ENCODE measurements at regions not wholly inside any gene's neighbourhood (a gene's known extent, or its start where the extent isn't known, plus 50 kb on each side); places are given as distances from the start of the nearest gene placed in this dataset.

DNA sequence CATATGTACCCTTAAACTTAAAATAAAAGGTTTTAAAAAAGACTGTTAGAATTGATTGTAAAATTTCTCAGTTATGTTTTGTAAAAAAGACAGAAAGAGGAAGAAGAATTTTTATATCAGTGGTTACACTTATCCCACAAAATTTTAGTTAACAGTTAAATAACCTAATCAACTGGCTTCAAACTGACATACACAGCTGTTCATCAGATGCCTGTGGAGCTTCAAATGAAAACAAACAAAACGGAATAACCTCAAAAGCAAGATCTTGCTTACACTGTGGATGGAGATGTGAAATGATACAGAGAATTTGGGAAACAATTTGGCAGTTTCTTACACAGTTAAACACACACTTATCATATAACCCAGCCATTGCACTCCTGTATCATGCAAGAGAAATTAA is 521.0 kb downstream of the ETS1 start:
- Histone ChIP-seq H3K36me3 (ENCODE audit: control insufficient read depth, low read length) (no peaks in the 10 kb centered on the region), H3K4me2 (ENCODE audit: low read length) (no peak overlapping the region), H3K4me1 (ENCODE audit: control insufficient read depth, low read length) (no peaks in the 10 kb centered on the region), H3K27me3 (ENCODE audit: control insufficient read depth, low read length) (no peaks in the 10 kb centered on the region), H3K9me3 (ENCODE audit: control insufficient read depth, insufficient read depth, low read length) (no peaks in the 10 kb centered on the region), H3K79me2 (ENCODE audit: control insufficient read depth, low read length) (no peaks in the 10 kb centered on the region), H4K20me1 (ENCODE audit: control insufficient read depth, insufficient read depth, low read depth, low read length) (no peaks in the 10 kb centered on the region), H3K27ac (ENCODE audit: low read depth, low read length) (no peak overlapping the region), H3F3A (ENCODE audit: control insufficient read depth, insufficient read depth) (no peaks in the 10 kb centered on the region), H3K9me2 (replicated peaks; ENCODE audit: control insufficient read depth, low read length) (no peaks in the 10 kb centered on the region), H3K4me3 (ENCODE audit: low read length) (no peak overlapping the region)
- TF ChIP-seq, protein P1, sequence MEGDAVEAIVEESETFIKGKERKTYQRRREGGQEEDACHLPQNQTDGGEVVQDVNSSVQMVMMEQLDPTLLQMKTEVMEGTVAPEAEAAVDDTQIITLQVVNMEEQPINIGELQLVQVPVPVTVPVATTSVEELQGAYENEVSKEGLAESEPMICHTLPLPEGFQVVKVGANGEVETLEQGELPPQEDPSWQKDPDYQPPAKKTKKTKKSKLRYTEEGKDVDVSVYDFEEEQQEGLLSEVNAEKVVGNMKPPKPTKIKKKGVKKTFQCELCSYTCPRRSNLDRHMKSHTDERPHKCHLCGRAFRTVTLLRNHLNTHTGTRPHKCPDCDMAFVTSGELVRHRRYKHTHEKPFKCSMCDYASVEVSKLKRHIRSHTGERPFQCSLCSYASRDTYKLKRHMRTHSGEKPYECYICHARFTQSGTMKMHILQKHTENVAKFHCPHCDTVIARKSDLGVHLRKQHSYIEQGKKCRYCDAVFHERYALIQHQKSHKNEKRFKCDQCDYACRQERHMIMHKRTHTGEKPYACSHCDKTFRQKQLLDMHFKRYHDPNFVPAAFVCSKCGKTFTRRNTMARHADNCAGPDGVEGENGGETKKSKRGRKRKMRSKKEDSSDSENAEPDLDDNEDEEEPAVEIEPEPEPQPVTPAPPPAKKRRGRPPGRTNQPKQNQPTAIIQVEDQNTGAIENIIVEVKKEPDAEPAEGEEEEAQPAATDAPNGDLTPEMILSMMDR (IDR thresholded peaks at IDR 0.05; ENCODE audit: low read depth, low read length, poor library complexity, severe bottlenecking), result no peak
- no peak for TF ChIP-seq EZH2phosphoT487 (IDR thresholded peaks at IDR 0.05; ENCODE audit: borderline replicate concordance, low read length)

DNA sequence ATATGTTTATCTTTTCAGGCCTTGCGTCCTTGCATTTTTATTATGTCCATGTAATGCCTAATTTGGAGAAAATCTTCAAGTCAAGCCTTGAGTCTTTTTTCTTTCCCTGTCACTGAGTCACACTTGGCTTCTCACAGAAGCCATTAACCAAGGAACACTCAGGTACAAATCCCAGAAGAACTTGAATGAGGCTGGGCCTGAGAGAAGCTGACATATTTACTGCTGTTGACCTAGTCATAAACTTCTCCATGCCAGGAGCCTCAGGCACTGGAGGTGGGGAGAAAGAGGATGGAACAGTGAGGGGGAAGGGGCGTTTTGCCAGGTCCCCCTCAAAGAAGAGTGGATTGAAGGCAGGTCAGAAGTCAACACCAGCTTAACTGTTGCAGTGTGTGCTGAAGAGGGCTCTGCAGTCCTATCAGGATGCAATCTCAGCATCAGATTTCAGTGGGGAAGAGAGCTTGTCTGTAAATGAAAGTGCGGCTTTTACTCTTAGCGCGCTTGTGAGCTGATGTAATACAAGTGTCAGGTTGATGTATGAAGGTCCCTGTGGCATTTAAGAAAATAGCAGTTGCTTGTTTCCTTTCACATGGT is 526.0 kb downstream of the ETS1 start:
- H3K4me2 ChIP-seq (ENCODE audit: low read length), result no peak overlapping the region
- TF ChIP-seq, protein P1 (IDR thresholded peaks at IDR 0.05; ENCODE audit: low read depth, low read length, poor library complexity, severe bottlenecking), result no peak
- TF ChIP-seq EZH2phosphoT487 (IDR thresholded peaks at IDR 0.05; ENCODE audit: borderline replicate concordance, low read length), result no peak
- H3K27ac ChIP-seq (ENCODE audit: low read depth, low read length), result no peak overlapping the region

DNA sequence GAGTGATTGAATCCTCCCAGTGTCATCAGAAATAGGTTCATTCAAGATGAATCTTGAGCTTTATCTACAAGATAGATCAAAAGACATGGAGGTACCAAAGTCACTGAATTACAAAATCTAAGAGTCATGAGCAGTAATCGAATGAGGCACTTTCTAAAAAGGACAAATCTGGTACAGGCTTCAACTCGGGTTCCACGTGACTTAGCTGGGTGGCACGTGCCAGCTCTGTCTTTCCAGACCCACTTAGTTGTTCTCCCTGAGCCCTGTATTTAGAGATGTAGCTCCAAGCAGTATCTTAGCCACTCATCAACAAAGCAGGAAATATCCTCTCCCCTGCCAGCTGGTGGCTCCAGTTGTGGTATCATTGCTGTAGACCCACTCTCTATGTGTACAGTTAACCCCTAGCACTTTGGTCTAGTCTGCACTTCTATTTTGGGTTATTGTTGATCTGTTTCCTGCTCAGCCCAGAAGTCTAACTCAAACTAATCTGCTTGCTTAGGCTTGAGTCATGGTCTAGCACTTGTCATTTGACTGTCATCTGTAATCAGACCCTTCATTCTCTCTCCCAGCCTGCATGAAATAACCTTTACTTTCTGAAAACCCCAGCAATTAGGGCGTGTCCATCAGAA is 528.7 kb downstream of the ETS1 start:
- Histone ChIP-seq H3K4me1 (ENCODE audit: control insufficient read depth, low read length) (no peaks in the 10 kb centered on the region), H3K9me2 (replicated peaks; ENCODE audit: control insufficient read depth, low read length) (no peaks in the 10 kb centered on the region), H3F3A (ENCODE audit: control insufficient read depth, insufficient read depth) (no peaks in the 10 kb centered on the region), H3K4me3 (ENCODE audit: low read length) (no peak overlapping the region), H3K27ac (ENCODE audit: low read depth, low read length) (no peak overlapping the region), H3K4me2 (ENCODE audit: low read length) (no peak overlapping the region), H3K9me3 (ENCODE audit: control insufficient read depth, insufficient read depth, low read length) (no peaks in the 10 kb centered on the region), H3K36me3 (ENCODE audit: control insufficient read depth, low read length) (no peaks in the 10 kb centered on the region), H3K79me2 (ENCODE audit: control insufficient read depth, low read length) (no peaks in the 10 kb centered on the region), H3K27me3 (ENCODE audit: control insufficient read depth, low read length) (peaks cover 9% of the 10 kb centered on the region), H4K20me1 (ENCODE audit: control insufficient read depth, insufficient read depth, low read depth, low read length) (no peaks in the 10 kb centered on the region)
- no peak for TF ChIP-seq EZH2phosphoT487 (IDR thresholded peaks at IDR 0.05; ENCODE audit: borderline replicate concordance, low read length)
- TF ChIP-seq, protein P1 (IDR thresholded peaks at IDR 0.05; ENCODE audit: low read depth, low read length, poor library complexity, severe bottlenecking), result no peak

More for the DNA sequence above, 526.0 kb downstream of the ETS1 start:
- Histone ChIP-seq H3K9me3 (ENCODE audit: control insufficient read depth, insufficient read depth, low read length) (no peaks in the 10 kb centered on the region), H3K4me1 (ENCODE audit: control insufficient read depth, low read length) (no peaks in the 10 kb centered on the region), H3K79me2 (ENCODE audit: control insufficient read depth, low read length) (no peaks in the 10 kb centered on the region), H3K9me2 (replicated peaks; ENCODE audit: control insufficient read depth, low read length) (no peaks in the 10 kb centered on the region), H3K36me3 (ENCODE audit: control insufficient read depth, low read length) (no peaks in the 10 kb centered on the region), H4K20me1 (ENCODE audit: control insufficient read depth, insufficient read depth, low read depth, low read length) (no peaks in the 10 kb centered on the region), H3K4me3 (ENCODE audit: low read length) (no peak overlapping the region), H3K27me3 (ENCODE audit: control insufficient read depth, low read length) (peaks cover 4% of the 10 kb centered on the region), H3F3A (ENCODE audit: control insufficient read depth, insufficient read depth) (no peaks in the 10 kb centered on the region)

Data from DOHH2 (cell line).